T-helper 22 cell (primary cell): ENCODE measurements at regions not wholly inside any gene's neighbourhood (a gene's known extent, or its start where the extent isn't known, plus 50 kb on each side); places are given as distances from the start of the nearest gene placed in this dataset.

Experiments used
- DNase-seq: peaks from one replicate; pipeline ENCODE4 v3.0.0-alpha.2; 2020; ENCODE audit warnings: low read depth

GRCh38 chr13:104766319-104766718 is 1700.1 kb upstream of the SLC10A2 start:
- no peak for DNase-seq

GRCh38 chr13:104764600-104764999 is 1698.4 kb upstream of the SLC10A2 start:
- DNase-seq, result no peak

GRCh38 chr13:104759069-104759468 is 1692.9 kb upstream of the SLC10A2 start:
- no peak for DNase-seq

- no peak for DNase-seq
Measured at GRCh38 chr13:104757712-104758111, 1691.5 kb upstream of the SLC10A2 start.

- DNase-seq, result no peak
Measured at GRCh38 chr13:104750377-104750776, 1684.2 kb upstream of the SLC10A2 start.

GRCh38 chr13:104740641-104741222 is 1674.5 kb upstream of the SLC10A2 start:
- no peak for DNase-seq

GRCh38 chr13:104737713-104738112 is 1671.5 kb upstream of the SLC10A2 start:
- no peak for DNase-seq

- DNase-seq, result no peak
Measured at GRCh38 chr13:104733427-104733826, 1667.2 kb upstream of the SLC10A2 start.

GRCh38 chr13:104715111-104715510 is 1648.9 kb upstream of the SLC10A2 start:
- DNase-seq, result no peak

- DNase-seq, result no peak
Measured at GRCh38 chr13:104705031-104705750, 1639.0 kb upstream of the SLC10A2 start.

GRCh38 chr13:104701591-104701990 is 1635.4 kb upstream of the SLC10A2 start:
- DNase-seq, result no peak

- DNase-seq, result no peak
Measured at GRCh38 chr13:104694397-104694796, 1628.2 kb upstream of the SLC10A2 start.

- DNase-seq, result no peak
Measured at GRCh38 chr13:104693126-104693525, 1626.9 kb upstream of the SLC10A2 start.

- no peak for DNase-seq
Measured at GRCh38 chr13:104691767-104692467, 1625.7 kb upstream of the SLC10A2 start.

- no peak for DNase-seq
Measured at GRCh38 chr13:104686484-104686883, 1620.3 kb upstream of the SLC10A2 start.

- DNase-seq, result no peak
Measured at GRCh38 chr13:104683789-104684188, 1617.6 kb upstream of the SLC10A2 start.

GRCh38 chr13:104678161-104678560 is 1611.9 kb upstream of the SLC10A2 start:
- DNase-seq, result no peak

- no peak for DNase-seq
Measured at GRCh38 chr13:104671901-104672300, 1605.7 kb upstream of the SLC10A2 start.

GRCh38 chr13:104657196-104657595 is 1591.0 kb upstream of the SLC10A2 start:
- no peak for DNase-seq

GRCh38 chr13:104650431-104650830 is 1584.2 kb upstream of the SLC10A2 start:
- no peak for DNase-seq

- no peak for DNase-seq
Measured at GRCh38 chr13:104648291-104648690, 1582.1 kb upstream of the SLC10A2 start.

GRCh38 chr13:104645786-104646185 is 1579.6 kb upstream of the SLC10A2 start:
- no peak for DNase-seq

GRCh38 chr13:104641309-104641708 is 1575.1 kb upstream of the SLC10A2 start:
- DNase-seq, result no peak
